CD14-positive monocyte (primary cell): ENCODE measurements at regions not wholly inside any gene's neighbourhood (a gene's known extent, or its start where the extent isn't known, plus 50 kb on each side); places are given as distances from the start of the nearest gene placed in this dataset.

Experiments
- DNase-seq, 3 donors: peaks; one replicate each; pipeline ENCODE4 v3.0.0-alpha.2; 2011 to 2022
- H2AFZ ChIP-seq: 2 replicates; pipeline ENCODE4 v1.6.0; 2012; ENCODE audit warnings: mild to moderate bottlenecking, low read depth, low read length, inconsistent platforms; ENCODE audit not compliant: insufficient read depth, poor library complexity, severe bottlenecking
- H3K27ac ChIP-seq, 2 donors: 1 replicate in 1 of 2; 2 replicates in 1 of 2; pipeline ENCODE4 v1.5.1; 2012 to 2013; ENCODE audit warnings: low read length in 2 of 2, control low read depth in 1 of 2, inconsistent platforms in 1 of 2, low read depth in 1 of 2, mild to moderate bottlenecking in 1 of 2
- H3K27me3 ChIP-seq, 2 donors: one replicate each; pipeline versions ENCODE4 v1.6.0 to v1.6.1; 2011 to 2013; ENCODE audit warnings: low read length in 2 of 2; ENCODE audit not compliant: control insufficient read depth in 2 of 2, insufficient read depth in 2 of 2
- H3K36me3 ChIP-seq, 2 donors: replicated peaks in 1 of 2; 1 replicate in 1 of 2; 2 replicates in 1 of 2; pipeline versions ENCODE4 v1.5.1 to v1.6.1; 2012 to 2013; ENCODE audit warnings: low read length in 2 of 2, control low read depth in 1 of 2, inconsistent platforms in 1 of 2, mild to moderate bottlenecking in 1 of 2; ENCODE audit not compliant: insufficient read depth in 2 of 2, control insufficient read depth in 1 of 2
- H3K4me1 ChIP-seq, 2 donors: 1 replicate in 1 of 2; 2 replicates in 1 of 2; pipeline versions ENCODE4 v1.5.1 to v1.6.1; 2012 to 2013; ENCODE audit warnings: low read length in 2 of 2, control low read depth in 1 of 2, inconsistent platforms in 1 of 2, mild to moderate bottlenecking in 1 of 2, moderate library complexity in 1 of 2; ENCODE audit not compliant: insufficient read depth in 2 of 2, control insufficient read depth in 1 of 2
- H3K4me2 ChIP-seq: replicated peaks from 2 replicates; pipeline ENCODE3; 2012; ENCODE audit warnings: low read length, moderate library complexity, mild to moderate bottlenecking; ENCODE audit not compliant: poor library complexity, severe bottlenecking; ENCODE audit errors: extremely low read depth
- H3K4me3 ChIP-seq, 3 experiments: fragments of 200-600 bp in 1 of 3; sonication (generic) in 1 of 3; replicated peaks in 1 of 3; 1 replicate in 2 of 3; 2 replicates in 1 of 3; pipeline ENCODE4 v1.5.1; 2011 to 2013; ENCODE audit warnings: low read length in 3 of 3, mild to moderate bottlenecking in 3 of 3, control low read depth in 2 of 3, low read depth in 2 of 3, inconsistent platforms in 1 of 3, moderate library complexity in 1 of 3
- H3K79me2 ChIP-seq: 2 replicates; pipeline ENCODE4 v1.6.0; 2012; ENCODE audit warnings: mild to moderate bottlenecking, control low read depth, inconsistent platforms, low read length, moderate library complexity; ENCODE audit not compliant: insufficient read depth
- H3K9ac ChIP-seq: 2 replicates; pipeline ENCODE4 v1.6.0; 2017; ENCODE audit warnings: low read length, mild to moderate bottlenecking; ENCODE audit not compliant: insufficient read depth, poor library complexity, severe bottlenecking
- H3K9me3 ChIP-seq, 2 donors: replicated peaks in 1 of 2; 1 replicate in 1 of 2; 2 replicates in 1 of 2; pipeline versions ENCODE4 v1.5.1 to v1.6.1; 2012 to 2013; ENCODE audit warnings: low read length in 2 of 2, control low read depth in 1 of 2; ENCODE audit not compliant: control insufficient read depth in 1 of 2, insufficient read depth in 1 of 2
- H4K20me1 ChIP-seq: 2 replicates; pipeline ENCODE4 v1.6.0; 2012; ENCODE audit warnings: mild to moderate bottlenecking, low read length, control low read depth, moderate library complexity; ENCODE audit not compliant: insufficient read depth
- H3K27ac Mint-ChIP-seq, 7 donors: one replicate each; pipeline ENCODE4 v1.8.0; 2020; ENCODE audit warnings: mild to moderate bottlenecking in 7 of 7, mixed read lengths in 7 of 7, moderate library complexity in 6 of 7, inconsistent platforms in 2 of 7
- H3K27me3 Mint-ChIP-seq, 3 donors: one replicate each; pipeline ENCODE4 v1.8.0; 2021 to 2022; ENCODE audit warnings: low read depth in 3 of 3, mild to moderate bottlenecking in 3 of 3, mixed read lengths in 3 of 3, moderate library complexity in 3 of 3, inconsistent platforms in 1 of 3
- H3K36me3 Mint-ChIP-seq, 2 donors: one replicate each; pipeline ENCODE4 v1.8.0; 2020; ENCODE audit warnings: mixed read lengths in 2 of 2, inconsistent platforms in 1 of 2, mild to moderate bottlenecking in 1 of 2
- H3K4me1 Mint-ChIP-seq: one replicate; pipeline ENCODE4 v1.8.0; 2020; ENCODE audit warnings: mild to moderate bottlenecking, mixed read lengths
- H3K4me3 Mint-ChIP-seq, 2 donors: one replicate each; pipeline ENCODE4 v1.8.0; 2020; ENCODE audit warnings: mild to moderate bottlenecking in 2 of 2, mixed read lengths in 2 of 2, moderate library complexity in 1 of 2
- H3K9me3 Mint-ChIP-seq, 7 donors: one replicate each; pipeline ENCODE4 v1.8.0; 2020 to 2022; ENCODE audit warnings: mixed read lengths in 7 of 7, mild to moderate bottlenecking in 6 of 7, moderate library complexity in 6 of 7, inconsistent platforms in 2 of 7
- WGBS: methylation state at CpG from one replicate; pipeline ENCODE4 v1.1.5; 2013; ENCODE audit warnings: missing lambda C conversion rate; ENCODE audit not compliant: insufficient coverage; 5-methylcytosine and 5-hydroxymethylcytosine counted together
- intact Hi-C, 2 donors: fragments of 100-400 bp; cut with micrococcal nuclease; formaldehyde crosslinking; loops; one replicate each; pipeline versions ENCODE4 v1.15.0 to v1.15.1; 2023
- TF ChIP-seq, protein P1 (sequence below): fragments of 200-600 bp; IDR thresholded peaks from one replicate; pipeline ENCODE4 v1.8.0; 2022; ENCODE audit warnings: antibody characterized with exemption, mild to moderate bottlenecking

DNA sequence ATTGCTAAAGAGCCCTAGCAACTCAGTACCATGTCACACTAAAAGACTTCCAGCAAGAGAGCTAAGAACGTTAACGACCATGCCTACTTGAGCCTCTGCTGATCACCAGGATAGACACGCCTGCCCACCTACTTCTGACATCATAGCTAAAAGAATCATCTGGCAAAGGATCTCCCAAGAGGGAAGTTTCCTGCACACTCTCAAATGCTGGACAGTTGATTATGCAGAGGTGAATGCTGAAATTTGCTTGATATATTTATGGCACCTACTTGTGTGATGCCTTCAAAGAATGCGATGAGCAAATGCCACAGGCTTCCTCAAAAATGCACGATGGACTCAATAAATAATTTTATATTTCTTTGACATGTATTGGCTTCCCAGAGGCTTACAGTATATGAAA is 113.6 kb downstream of the GALC start:
- peaks cover 0 to 3% (median 2%) of the 10 kb centered on the region in 3 donors for H3K27me3 Mint-ChIP-seq
- H3K4me3 Mint-ChIP-seq: no peak overlapping the region
- TF ChIP-seq, protein P1, sequence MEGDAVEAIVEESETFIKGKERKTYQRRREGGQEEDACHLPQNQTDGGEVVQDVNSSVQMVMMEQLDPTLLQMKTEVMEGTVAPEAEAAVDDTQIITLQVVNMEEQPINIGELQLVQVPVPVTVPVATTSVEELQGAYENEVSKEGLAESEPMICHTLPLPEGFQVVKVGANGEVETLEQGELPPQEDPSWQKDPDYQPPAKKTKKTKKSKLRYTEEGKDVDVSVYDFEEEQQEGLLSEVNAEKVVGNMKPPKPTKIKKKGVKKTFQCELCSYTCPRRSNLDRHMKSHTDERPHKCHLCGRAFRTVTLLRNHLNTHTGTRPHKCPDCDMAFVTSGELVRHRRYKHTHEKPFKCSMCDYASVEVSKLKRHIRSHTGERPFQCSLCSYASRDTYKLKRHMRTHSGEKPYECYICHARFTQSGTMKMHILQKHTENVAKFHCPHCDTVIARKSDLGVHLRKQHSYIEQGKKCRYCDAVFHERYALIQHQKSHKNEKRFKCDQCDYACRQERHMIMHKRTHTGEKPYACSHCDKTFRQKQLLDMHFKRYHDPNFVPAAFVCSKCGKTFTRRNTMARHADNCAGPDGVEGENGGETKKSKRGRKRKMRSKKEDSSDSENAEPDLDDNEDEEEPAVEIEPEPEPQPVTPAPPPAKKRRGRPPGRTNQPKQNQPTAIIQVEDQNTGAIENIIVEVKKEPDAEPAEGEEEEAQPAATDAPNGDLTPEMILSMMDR: no peak
- no peaks in the 10 kb centered on the region for H3K9me3 ChIP-seq
- peaks cover 0 to 3% (median 0%) of the 10 kb centered on the region in 7 donors for H3K9me3 Mint-ChIP-seq
- intact Hi-C loops: no loop called here
- H3K9ac ChIP-seq: no peak overlapping the region
- no peak for DNase-seq
- H3K27ac ChIP-seq: no peak overlapping the region
- H3K79me2 ChIP-seq: no peaks in the 10 kb centered on the region
- H3K36me3 ChIP-seq: no peaks in the 10 kb centered on the region
- WGBS: 100% methylated on average over 2 of the region's 5 CpGs
- H3K4me1 Mint-ChIP-seq: no peaks in the 10 kb centered on the region
- no peaks in the 10 kb centered on the region for H3K4me1 ChIP-seq
- H3K4me3 ChIP-seq: no peak overlapping the region
- no peaks in the 10 kb centered on the region for H3K27me3 ChIP-seq
- H3K4me2 ChIP-seq: no peak overlapping the region
- H3K36me3 Mint-ChIP-seq: no peaks in the 10 kb centered on the region
- H2AFZ ChIP-seq: no peak overlapping the region
- H4K20me1 ChIP-seq: no peaks in the 10 kb centered on the region
- no peak overlapping the region for H3K27ac Mint-ChIP-seq

DNA sequence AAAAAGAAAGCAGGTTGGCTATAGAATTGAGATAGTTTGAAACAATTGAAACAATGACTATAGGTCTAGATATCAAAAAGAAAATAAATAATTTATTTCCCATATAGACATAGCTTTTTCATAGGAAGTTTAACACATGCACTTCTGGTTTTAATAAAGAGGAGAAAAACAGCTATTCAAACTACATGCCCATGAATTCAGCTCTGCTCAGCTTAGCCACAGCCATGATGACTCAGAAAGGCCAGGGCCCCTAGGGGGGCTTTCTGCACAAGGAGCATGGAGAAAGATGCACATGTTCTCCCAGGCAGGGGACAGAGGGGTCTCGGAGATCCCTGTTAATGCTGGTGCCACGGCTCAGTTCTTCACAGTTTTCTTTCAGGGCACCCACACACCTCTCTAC is 114.0 kb downstream of the GALC start:
- Mint-ChIP-seq H3K4me1 (no peaks in the 10 kb centered on the region), H3K36me3 (no peaks in the 10 kb centered on the region), H3K27me3 (peaks cover 0 to 3% (median 2%) of the 10 kb centered on the region in 3 donors), H3K4me3 (no peak overlapping the region), H3K9me3 (peaks cover 0 to 3% (median 0%) of the 10 kb centered on the region in 7 donors), H3K27ac (peak overlapping the region in 1 of 7 donors; percentile 57)
- Histone ChIP-seq H3K27ac (no peak overlapping the region), H3K9me3 (no peaks in the 10 kb centered on the region), H3K4me3 (no peak overlapping the region), H3K36me3 (no peaks in the 10 kb centered on the region), H3K4me2 (no peak overlapping the region), H3K4me1 (no peaks in the 10 kb centered on the region), H3K27me3 (no peaks in the 10 kb centered on the region), H3K9ac (no peak overlapping the region), H2AFZ (no peak overlapping the region), H3K79me2 (no peaks in the 10 kb centered on the region), H4K20me1 (no peaks in the 10 kb centered on the region)
- DNase-seq: no peak
- 100% methylated on average over 1 of the region's 2 CpGs for WGBS
- intact Hi-C loops: no loop called here
- TF ChIP-seq, protein P1: no peak
